Stimulated activated CD8-positive, alpha-beta memory T cell treated with anti-CD3 and anti-CD28 coated beads, Interleukin-7, amount 100 ng/mL, for 1 hour (primary cell): ENCODE measurements at regions not wholly inside any gene's neighbourhood (a gene's known extent, or its start where the extent isn't known, plus 50 kb on each side); places are given as distances from the start of the nearest gene placed in this dataset.

Experiments
- DNase-seq, 2 donors: peaks; one replicate each; pipeline ENCODE4 v3.0.0-alpha.2; 2020; ENCODE audit warnings: low read depth in 2 of 2

DNA sequence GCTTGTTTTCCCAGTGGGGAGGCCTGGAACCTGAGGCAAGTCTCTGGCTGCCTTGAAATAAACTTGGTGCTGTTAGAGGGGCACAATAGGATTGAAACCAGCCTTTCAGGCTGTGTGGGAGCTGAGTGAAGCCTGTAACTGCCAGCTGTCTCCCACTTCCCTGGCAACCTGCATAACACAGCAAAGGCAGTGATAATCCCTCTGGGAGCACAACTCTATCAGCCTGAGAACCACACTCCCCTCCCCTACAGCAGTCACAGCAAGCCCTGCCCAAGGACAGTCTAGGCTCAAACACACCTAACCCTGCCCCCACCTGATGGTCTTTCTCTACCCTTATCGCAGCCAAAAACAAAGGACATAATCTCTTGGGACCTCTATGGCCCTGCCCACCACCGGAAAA, 683.8 kb upstream of the ATXN8OS start:
- DNase-seq = no peak

GRCh38 chr13:69418319-69418718, 689.3 kb upstream of the ATXN8OS start:
- no peak for DNase-seq

GRCh38 chr13:69410761-69411160, 696.9 kb upstream of the ATXN8OS start:
- DNase-seq = no peak

DNA sequence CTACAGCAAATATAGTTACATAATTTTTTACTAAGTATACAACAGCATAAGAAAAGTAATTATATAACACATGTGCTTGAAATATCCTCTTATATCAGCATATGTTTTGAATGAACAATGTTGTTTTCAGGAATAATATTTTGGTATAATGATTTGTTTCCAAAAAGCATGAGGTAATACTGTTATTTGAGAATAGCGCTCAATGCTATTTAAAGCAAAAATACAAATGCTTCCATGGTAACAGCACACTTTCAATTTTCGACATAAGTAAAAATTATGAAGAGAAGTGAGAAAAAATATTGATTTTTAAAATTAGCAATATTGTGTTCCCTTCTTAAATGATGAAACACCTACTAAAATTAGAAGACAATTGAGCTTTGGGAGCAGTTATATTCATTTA, 715.9 kb upstream of the ATXN8OS start:
- DNase-seq = no peak

DNA sequence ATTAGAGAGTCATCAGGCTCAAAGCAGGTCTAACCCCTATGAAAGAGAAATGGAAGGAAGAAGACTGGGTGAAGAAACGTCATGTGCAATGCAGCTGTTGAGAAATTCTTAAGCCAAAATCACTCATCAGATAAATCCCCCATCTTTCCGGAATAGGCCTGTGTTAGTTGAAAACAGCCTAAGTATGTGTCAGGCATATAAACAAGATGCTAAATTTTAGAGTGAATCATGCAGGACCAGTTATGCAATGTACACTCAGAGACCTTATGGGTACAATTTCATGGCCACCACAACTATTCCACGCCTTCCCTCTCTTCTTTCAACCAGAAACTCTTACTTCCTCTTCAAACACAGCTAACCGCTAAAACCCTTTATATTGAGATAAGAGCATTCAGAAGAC, 717.7 kb upstream of the ATXN8OS start:
- DNase-seq = no peak

GRCh38 chr13:69373747-69374425, 733.7 kb upstream of the ATXN8OS start:
- DNase-seq = no peak

DNA sequence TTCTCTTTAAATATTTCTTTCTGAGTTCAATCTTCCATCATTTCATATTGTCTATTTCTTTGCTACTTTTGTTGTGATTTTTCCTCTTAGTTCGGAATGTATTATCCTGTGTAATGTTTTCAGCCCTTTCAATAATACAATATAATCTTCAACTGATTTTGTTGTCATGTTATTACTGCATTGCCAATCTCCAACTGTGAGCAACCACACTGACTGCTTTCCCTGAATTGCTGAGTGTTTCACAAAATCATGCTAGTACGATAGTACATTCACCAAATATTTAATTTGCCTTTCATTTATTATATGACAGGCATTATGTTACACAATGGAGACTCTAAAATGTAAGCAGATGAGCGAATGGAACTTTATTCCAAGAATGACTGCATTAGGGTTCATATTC, 744.3 kb upstream of the ATXN8OS start:
- no peak for DNase-seq

DNA sequence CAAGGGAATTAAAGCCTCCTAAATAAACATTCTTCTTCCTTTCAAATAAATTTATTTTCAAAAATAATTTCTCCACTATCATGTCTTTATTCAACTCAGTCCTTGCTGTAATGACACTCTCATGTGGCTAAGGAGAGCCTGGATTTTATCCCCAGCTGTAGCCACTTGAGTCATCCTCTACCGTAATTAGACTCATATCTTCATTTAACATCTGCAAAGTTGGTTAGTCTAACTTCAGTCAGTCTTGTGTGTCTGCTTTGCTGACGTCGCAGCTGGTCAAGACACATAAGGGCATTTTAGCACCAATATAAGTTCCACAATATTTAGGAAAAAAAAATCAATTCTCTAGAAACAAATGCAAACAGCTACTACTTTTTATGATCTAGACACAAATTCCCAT, 776.4 kb upstream of the ATXN8OS start:
- no peak for DNase-seq

GRCh38 chr13:69324090-69324886, 783.3 kb upstream of the ATXN8OS start:
- DNase-seq = no peak

- no peak for DNase-seq
Observed at GRCh38 chr13:69319656-69320055, 788.0 kb upstream of the ATXN8OS start.

DNA sequence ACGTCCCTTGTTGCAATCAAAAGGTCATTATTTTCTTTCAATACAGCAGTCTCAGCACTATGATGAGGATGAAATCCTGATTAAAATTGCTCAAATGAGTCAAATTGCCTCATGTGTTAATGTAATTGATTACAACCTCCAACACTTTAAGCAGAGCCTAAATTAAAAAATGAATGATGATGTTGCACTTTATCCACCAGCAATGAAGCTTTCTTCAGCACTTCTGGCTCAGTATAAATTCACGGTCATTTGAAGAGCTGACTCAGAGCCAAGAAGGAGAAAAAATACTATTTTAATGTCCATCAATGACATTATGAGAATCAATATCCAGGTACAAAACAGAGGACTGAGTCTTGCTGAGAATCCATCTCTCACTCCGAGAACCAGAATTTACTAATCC, 792.6 kb upstream of the ATXN8OS start:
- no peak for DNase-seq

- no peak for DNase-seq
Observed at GRCh38 chr13:69306766-69307165, 800.9 kb upstream of the ATXN8OS start.

GRCh38 chr13:69300131-69300530, 807.5 kb upstream of the ATXN8OS start:
- no peak for DNase-seq

DNA sequence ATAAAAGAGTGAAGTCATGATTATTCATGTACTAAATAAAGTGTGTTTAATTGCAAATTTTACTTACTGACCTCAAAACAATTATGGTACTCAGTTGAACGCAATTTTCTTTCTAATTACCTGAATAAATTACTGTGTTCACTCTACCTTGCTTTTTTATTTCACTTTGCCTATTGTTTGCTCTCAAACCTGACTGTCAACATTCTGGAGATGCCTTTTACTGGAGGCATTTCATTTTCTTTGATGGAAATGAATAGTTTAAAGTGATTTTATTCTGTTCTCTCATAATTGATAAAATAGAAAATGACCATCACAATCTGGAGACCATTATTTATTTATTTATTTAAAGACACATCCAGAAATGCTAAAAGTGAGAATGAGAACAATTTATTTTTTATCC, 811.5 kb upstream of the ATXN8OS start:
- no peak for DNase-seq

DNA sequence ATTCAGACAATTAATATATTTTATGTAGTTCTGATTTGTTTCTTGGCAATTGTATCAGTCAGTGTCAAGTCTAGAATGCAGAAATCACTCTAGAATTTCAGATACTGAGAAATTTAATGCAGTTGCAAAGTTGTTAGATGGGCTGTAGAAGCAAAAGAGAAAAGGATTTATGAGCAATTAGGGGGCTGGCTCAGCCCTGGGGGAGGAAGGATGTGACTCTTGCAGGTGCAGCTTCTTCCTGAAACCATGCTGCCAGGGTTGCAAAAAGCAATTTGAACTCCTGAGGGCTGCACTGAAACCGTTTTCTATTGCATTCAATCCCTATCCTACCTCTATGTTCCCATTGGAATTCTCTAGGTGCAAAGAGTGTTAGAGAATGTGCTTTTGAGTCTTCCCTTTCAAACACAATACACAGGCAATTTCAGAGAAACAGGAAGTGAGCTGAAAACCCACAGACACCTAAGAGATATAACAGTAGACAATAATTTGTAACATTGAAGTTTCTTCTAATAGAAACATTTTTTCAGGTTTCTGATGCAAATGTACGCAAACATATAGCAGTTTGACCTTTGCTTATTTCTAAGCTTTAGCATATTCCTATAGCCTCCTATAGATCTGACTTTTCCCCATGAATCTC, 814.7 kb upstream of the ATXN8OS start:
- DNase-seq = no peak

GRCh38 chr13:69291292-69291906, 816.2 kb upstream of the ATXN8OS start:
- no peak for DNase-seq

- no peak for DNase-seq
Observed at GRCh38 chr13:69288026-69288425, 819.6 kb upstream of the ATXN8OS start.

GRCh38 chr13:69287050-69287698, 820.5 kb upstream of the ATXN8OS start:
- DNase-seq = no peak

- no peak for DNase-seq
Observed at GRCh38 chr13:69283837-69284236, 823.8 kb upstream of the ATXN8OS start.

DNA sequence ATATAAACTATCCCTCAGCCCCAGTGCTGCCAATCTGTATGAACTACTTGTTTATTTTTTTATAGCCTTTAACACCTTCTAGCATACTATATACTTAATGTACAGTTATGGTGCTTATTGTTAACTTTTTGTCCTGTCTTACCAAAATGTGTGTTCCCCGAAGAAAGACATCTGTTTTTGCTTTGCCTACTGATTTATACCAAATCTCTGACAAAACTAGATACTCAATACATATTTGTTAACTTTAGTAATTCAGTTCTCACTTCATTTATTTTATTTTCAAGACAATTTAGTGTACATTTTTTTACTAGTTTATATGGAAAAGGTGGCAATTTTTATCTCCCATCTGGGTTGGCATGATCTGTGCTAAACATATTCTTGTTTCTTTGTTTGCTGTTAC, 824.3 kb upstream of the ATXN8OS start:
- DNase-seq = no peak

DNA sequence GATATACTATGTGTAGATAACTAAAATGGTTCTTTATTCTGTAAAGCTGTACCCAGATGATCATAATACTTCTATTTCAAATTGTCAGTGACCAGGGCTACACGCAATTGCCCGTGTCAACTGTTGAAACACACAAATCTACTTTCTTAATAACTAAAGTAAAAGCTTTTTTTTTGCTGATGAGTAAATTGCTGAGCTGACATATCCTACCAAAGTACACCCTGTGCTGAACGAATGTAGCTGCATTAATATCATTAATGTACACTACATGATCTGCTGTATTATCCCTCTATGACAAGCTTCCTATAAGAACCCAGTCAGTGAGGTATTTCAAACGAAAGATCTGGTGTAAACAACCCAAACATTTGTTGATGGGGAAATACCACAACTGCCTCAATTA, 827.2 kb upstream of the ATXN8OS start:
- DNase-seq = no peak

DNA sequence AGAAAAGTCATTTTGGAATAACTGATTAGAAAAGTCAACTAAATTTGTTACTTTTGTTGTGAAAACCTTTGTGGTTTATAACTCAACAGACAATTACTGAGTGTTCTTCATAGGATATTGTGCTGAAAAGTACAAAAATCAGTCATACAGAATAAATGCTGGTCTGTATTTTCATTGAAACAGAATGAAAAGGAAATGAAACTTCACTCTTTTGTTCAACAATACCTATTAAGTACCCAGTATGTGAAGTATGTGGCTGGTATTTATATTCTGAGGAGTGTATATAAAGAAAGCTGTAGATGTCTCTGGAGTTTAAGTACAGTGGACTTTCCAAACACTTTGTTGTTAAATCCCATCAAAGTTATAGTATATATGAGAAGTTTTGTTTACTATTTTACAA, 828.4 kb upstream of the ATXN8OS start:
- no peak for DNase-seq
